ENCODE measurements at regions not wholly inside any gene's neighbourhood (a gene's known extent, or its start where the extent isn't known, plus 50 kb on each side); places are given as distances from the start of the nearest gene placed in this dataset.
"Not testable (repeated sequence)": the region's sequence is repeated elsewhere in the genome, so short reads cannot be mapped to it uniquely, and the experiment has no call there.

GRCh38 chr20:39983183-39983582 is 705.9 kb downstream of the MAFB start:
- DNase-seq (ENCODE audit: low spot score) = no peak

DNA sequence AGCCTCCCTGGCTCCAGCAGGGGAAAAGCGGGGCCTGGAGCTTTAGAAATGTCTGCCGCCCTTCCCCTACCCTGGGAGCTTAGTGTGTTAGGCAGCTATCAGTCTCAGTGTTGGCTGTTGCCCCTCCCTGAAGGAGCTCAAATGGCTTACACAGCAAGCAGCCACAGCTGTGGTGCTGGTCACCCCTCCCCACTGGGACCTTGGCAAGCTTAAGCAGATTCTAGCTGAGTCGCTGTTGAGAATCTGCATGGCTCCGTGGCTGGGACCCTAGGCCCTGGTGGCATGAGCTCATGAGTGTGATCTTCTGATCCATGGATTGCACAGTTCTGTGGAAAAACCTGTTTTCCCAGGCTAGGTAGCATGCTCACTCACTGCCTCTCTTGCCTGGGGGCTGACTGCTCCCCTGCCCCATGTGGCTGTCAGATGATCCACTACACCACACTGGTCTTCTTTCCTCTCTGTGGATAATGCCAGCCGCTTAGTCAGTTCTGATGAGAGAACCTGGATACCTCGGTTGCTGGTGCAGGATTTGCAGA is 714.0 kb downstream of the MAFB start:
- no peak for DNase-seq (ENCODE audit: low spot score)

GRCh38 chr20:39968495-39968894 is 720.5 kb downstream of the MAFB start:
- DNase-seq (ENCODE audit: low spot score) = no peak

- no peak for DNase-seq (ENCODE audit: low spot score)
These were observed 721.2 kb downstream of the MAFB start for GRCh38 chr20:39967806-39968205.

DNA sequence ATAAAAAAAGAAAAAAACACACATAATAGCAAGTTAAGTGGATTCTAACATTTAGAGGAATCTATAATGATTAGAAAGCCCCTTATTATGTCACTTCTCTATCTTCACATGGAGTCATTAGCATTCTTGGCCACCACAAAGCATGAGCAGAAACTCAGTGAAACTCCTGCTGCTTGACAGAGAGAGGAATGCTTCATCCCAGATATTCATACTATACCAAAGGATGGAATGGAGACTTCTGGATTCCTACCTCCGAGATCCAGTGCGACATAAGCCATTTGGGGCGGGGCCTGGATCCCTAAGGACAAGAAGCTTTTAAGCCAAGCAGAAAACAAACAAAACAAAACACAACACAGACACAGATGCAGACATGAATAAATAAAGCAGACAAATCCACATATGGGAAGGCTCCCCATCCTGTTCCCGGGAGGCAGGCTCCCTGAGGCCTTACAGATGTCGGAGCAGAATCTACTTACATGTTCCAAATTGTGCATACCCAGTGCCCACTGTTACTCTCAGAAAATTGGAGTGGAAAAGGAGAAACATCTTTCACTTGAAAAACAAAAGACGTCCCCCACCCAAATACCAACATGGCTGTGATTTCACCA is 727.3 kb downstream of the MAFB start:
- DNase-seq (ENCODE audit: low spot score) = no peak

- no peak for DNase-seq (ENCODE audit: low spot score)
These were observed 728.3 kb downstream of the MAFB start for GRCh38 chr20:39960522-39961428.

DNA sequence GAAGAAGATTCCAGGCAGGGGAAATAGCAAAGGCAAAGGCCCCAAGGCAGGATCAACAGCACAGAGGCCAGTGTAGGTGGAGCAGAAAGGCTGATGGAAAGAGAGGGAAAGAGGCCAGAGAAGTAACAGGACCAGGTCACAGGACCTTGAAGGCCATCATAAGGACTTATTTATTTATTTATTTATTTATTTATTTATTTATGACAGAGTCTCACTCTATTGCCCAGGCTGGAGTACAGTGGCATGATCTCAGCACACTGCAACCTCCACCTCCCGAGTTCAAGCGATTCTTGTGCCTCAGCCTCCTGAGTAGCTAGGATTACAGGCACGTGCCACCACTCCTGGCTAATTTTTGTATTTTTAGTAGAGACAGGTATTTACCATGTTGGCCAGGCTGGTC is 731.1 kb downstream of the MAFB start:
- DNase-seq (ENCODE audit: low spot score) = not testable (repeated sequence)

- no peak for DNase-seq (ENCODE audit: low spot score)
These were observed 734.4 kb downstream of the MAFB start for GRCh38 chr20:39954621-39955020.

GRCh38 chr20:39946931-39947330 is 742.1 kb downstream of the MAFB start:
- DNase-seq (ENCODE audit: low spot score) = no peak

- no peak for DNase-seq (ENCODE audit: low spot score)
These were observed 742.8 kb downstream of the MAFB start for GRCh38 chr20:39946053-39946810.

DNA sequence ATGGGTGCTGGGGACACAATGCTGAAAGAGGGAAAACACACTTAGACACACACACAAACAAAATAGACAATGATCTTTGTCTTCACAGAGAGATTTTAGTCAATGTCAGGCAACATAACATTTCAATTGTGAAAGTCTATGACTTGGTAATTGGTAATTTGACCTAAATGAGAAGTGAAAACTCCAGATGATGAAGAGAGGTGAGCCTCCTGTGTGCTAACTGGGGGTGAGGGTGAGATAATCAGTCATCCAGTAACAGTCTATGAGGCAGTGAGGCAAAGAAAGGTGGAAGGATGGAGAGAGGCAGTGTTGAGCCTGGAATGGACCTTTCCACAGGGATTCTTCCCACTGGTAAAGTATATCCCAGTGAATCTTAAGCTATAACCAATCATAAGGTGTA is 744.2 kb downstream of the MAFB start:
- DNase-seq (ENCODE audit: low spot score) = no peak

GRCh38 chr20:39943336-39943735 is 745.7 kb downstream of the MAFB start:
- no peak for DNase-seq (ENCODE audit: low spot score)

DNA sequence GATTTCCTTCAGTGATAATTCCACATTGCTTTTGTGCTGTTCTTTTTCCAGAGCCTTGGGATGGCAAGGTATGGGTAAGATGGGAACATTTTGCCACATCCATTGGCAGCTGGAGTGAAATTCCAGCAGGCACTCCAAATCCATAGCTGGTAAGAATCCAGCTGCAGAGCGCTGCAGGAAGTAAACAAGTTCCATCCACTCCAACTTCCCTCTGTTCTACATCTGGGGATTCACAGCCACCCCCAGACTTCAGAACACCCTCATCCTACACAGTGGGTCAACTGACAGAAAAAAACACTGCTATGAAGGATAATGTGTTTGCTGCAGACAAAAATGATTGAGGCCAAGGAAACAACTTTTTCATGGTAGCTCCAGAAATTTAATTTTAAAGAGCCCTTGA is 747.8 kb downstream of the MAFB start:
- DNase-seq (ENCODE audit: low spot score) = no peak

GRCh38 chr20:39939241-39939865 is 749.7 kb downstream of the MAFB start:
- no peak for DNase-seq (ENCODE audit: low spot score)

- no peak for DNase-seq (ENCODE audit: low spot score)
These were observed 752.6 kb downstream of the MAFB start for GRCh38 chr20:39936401-39936800.

- no peak for DNase-seq (ENCODE audit: low spot score)
These were observed 753.1 kb downstream of the MAFB start for GRCh38 chr20:39935901-39936300.

DNA sequence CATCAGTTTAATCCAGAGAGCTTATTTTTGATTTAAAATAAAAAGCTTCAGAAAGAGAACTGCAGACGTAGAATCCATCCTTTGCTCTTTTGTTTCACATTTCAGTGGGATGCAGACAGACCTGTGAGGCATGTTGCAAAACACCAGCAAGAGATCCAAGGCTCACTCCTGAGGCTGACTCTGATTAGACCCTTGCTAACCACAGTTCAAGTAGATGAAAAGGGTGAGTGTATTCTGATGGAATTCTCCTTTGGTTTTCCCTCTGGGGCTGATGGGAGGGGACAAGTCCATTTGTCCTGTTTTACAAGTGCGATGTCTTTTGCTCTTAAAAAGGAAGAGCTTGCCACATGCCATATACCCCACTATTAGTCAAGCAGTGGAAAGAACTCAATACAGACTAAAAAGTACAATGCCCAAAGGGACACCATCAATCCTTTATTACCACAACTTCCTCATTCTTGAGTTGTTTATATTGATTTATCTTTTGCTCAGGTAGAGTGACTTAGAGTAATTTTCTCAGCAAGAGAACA is 772.7 kb downstream of the MAFB start:
- no peak for DNase-seq (ENCODE audit: low spot score)

DNA sequence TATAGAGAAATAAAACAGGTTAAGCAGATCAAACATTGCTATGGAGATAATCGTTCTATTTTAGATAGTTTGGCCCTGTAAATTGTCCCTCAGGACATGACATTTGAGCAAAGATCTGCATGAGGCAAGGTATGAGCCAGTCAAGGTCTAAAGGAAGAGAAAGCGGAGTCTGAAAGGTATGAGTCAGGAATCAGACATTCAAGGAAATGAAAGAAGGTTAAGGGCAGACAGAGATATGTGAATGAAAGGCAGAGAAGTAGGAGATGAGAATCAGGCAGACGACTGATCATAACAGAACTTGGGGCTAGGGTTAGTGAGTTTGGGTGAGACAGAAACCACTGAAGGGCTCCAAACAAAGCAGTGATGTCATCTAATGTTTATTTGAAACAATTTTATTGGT is 775.8 kb downstream of the MAFB start:
- DNase-seq (ENCODE audit: low spot score) = no peak

- DNase-seq (ENCODE audit: low spot score) = no peak
These were observed 777.5 kb downstream of the MAFB start for GRCh38 chr20:39911497-39911896.

DNA sequence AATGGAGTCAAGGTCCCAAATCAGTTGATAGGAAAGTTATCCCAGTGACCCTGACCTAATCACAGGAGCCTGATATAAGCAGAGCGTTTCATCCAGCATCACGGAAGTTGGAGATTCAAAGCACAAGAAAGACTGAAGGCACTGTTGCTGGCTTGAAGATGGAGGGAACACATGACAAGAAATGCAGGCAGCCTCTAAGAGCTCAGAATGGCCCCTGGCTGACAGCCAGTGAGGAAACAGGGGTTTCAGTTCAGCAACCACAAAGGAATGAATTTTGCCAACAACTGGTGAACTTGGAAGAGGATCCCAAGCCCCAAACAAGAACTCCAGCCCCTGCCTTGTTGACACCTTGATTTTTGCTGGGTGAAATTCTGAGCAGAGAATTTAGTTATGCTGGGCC is 778.5 kb downstream of the MAFB start:
- DNase-seq (ENCODE audit: low spot score) = no peak

- DNase-seq (ENCODE audit: low spot score) = no peak
These were observed 779.6 kb downstream of the MAFB start for GRCh38 chr20:39909447-39909846.

Measured in activated CD4-positive, alpha-beta T cell treated with anti-CD3 and anti-CD28 coated beads, Interleukin-2, Interleukin-4, amounts not matched to agents 100 ng/mL and 50 ng/mL, durations not matched to agents 16 hours and 8 hours (primary cell).